Hematopoietic multipotent progenitor cell treated with erythropoietin and hydrocortisone succinate and interleukin-3 and kit ligand, for 6 days (in vitro differentiated cells): ENCODE measurements at regions not wholly inside any gene's neighbourhood (a gene's known extent, or its start where the extent isn't known, plus 50 kb on each side); places are given as distances from the start of the nearest gene placed in this dataset.

Experiments used
- DNase-seq: peaks from one replicate; pipeline ENCODE4 v3.0.0-alpha.2; 2015

GRCh38 chr4:38343608-38344007 lies 320.4 kb upstream of the KLF3 start:
- DNase-seq = no peak

DNA sequence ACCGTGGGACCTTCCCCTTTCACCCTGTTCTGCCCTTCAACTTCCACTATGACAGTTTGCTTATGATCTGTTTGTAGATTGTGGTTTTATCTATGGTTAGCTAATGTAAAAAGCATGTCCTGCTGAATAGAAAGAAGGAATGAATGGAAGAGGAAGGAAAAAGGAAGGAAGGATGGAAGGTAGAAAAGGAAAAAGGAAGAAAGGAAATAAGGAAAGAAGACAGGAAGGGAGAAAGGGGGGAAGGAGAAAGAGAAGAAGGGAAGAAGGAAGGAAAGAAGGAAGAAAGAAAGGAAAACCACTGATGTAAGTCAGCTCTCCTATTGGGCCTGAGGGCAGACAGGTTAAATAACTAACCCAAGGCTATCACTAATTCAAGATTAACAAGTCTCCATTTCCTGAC lies 319.1 kb upstream of the KLF3 start:
- DNase-seq = no peak

DNA sequence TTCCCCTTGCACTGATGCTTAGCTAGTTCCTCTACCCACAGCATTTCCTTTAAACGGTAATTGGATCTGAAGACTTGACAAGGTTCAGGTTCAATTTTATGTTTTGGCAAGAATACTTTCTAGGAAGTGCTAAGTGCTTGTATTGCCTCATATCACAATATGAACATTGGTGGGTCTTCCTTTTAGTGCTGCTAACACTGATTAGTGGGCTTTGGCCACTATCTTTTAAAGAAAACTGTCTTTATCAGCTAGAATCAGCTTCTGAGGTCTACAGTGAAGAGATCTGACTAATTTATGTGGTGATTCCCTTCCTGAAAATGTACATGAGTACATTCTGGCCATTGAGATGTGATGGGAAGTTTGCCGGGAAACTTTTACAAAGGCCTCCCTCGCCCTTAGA lies 316.7 kb upstream of the KLF3 start:
- no peak for DNase-seq

- DNase-seq = no peak
These were observed 309.6 kb upstream of the KLF3 start for GRCh38 chr4:38354421-38354820.

DNA sequence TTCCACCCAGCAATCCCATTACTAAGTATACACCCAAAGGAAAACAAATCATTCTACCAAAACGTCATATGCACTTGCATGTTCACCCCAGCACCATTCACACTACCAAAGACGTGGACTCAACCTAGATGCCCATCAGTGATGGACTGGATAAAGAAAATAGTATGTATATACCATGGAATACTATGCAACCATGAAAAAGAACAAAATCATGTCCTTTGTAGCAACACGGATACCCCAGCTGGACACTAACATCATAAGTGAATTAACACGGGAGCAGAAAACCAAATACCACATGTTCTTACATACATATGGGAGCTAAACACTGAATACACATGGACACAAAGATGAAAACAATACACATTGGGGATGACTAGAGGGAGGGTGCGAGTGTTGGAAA lies 309.1 kb upstream of the KLF3 start:
- no peak for DNase-seq

DNA sequence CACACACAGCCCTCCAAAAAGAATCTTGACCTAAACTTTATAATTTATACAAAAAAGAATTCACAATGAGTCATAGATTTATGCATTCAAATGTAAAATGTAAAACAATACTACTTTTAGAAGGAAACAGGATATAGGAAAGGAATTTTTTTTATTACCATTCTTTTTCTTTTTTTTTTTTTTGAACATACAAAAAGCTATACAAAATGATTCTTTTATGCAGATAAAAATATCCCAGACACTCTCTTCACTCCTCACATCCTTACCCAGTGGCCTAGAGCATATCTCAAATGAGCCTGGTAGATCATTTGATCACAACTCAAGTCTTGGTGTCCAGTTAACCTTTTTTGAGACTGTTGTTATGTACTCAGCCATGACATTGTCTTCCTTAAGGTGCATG lies 307.3 kb upstream of the KLF3 start:
- no peak for DNase-seq

GRCh38 chr4:38357546-38357945 lies 306.5 kb upstream of the KLF3 start:
- no peak for DNase-seq

GRCh38 chr4:38359113-38359512 lies 304.9 kb upstream of the KLF3 start:
- DNase-seq = no peak

- DNase-seq = no peak
These were observed 303.8 kb upstream of the KLF3 start for GRCh38 chr4:38360201-38360600.

DNA sequence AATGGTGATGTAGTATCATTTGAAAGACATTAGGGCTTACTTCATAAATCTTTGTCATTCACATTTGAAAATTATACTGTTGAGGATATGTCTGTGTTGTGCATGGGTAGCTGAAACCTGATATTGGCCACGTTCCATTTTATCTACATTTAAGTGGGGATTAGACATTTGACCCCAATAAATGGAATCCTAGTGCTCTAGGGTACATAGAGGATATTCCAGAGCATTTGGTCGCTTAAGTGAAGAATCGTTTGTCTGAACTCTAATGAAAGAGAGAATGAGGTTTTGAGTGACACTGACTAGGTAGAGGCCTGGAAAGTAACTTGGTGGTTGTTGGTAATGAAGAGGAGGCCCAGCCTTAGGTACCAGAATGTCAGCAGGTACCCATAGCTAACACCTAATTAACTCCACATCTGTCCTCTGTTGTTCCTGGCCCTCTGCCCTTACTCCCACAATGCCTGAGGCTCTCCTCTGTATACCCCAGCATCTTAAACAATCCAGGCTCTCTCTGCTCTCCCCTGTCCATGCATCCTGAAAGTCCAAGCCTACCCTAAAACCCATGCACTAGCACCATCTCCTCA lies 299.5 kb upstream of the KLF3 start:
- no peak for DNase-seq

GRCh38 chr4:38365261-38365660 lies 298.7 kb upstream of the KLF3 start:
- no peak for DNase-seq

DNA sequence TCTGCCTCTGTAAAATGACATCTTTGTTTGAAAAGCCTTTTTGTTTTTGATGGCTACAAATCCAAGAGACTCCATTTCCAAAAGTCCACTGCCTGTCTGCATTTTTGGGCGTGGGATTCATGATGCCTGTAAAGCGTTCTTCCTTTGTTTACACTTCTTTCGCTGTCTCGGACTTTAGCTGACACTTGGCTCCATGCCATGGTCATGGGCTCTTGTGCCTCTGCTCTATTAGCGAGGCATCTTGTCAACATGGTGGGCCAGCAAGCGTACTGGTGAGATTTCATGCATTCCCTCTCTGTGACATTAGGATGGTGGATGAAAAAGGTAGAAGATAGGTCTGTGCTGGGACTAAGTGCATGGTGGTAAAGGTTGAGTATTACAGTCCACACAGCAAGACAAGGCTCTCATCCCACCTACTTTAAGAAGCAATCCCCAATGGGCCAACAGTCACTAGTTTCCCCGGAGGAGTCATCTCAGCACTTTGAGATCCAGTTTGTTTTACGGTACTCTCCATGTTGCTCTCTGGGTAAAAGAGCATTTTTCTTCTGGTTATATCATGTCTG lies 298.2 kb upstream of the KLF3 start:
- no peak for DNase-seq

DNA sequence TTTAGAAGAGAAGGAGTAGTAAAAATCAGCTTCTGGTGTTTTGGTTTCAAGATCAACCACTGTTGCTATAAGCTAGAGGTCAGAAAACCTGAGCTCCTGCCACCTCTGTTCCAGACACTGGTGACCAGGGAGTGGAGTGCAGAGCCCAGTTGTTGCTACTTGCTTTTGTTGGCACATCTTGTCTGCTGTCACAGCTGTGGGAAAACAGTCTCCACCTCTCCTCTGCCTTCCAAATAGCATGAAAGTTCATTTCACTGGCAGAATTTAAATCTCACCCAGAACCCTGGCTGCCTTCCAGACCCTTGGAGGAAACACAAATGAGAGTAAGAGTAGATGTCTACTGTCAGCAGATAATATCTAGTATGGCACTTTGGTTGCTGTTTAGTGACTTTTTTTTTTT lies 297.5 kb upstream of the KLF3 start:
- DNase-seq = peak; percentile 38

DNA sequence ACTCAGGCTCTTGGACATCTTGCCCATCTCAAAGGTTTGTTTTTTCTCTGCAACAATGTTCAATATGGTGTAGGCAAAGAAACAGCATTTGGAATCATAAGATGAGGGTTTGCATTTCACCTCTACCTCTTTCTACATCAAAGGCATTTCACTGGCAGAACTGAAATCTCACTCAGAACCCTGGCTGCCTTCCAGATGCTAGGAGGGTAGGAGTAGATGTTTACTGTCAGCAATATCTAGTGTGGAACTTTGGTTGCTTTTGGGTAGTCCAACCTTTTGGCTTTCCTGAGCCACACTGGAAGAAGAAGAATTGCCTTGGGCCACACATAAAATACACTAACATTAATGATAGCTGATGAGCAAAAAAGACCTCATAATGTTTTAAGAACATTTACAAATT lies 297.0 kb upstream of the KLF3 start:
- DNase-seq = no peak

DNA sequence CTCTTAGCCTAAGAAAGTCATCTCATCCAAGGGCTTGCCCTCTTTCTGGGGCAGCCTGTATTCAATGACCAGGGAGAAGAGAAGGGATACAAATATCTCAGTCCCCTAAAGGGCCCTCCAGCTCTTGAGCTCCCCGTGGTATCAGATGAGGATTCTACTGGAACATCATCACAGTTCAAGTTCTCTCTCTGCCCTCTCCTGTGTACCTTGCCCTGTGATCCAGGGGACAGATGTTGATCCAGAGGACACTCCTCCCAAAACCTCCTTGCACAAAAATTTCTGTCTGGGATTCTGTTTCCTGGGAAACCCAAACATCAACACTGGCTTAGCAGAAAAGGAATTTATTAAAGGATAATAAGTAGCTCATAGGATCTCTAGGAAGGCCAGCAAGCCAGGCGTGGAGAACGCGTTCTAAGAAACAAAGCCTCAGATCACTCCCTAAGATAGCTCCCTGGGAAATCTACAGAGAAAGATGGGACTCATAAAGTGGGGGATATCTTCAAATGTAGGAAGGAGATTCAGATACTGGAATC lies 296.3 kb upstream of the KLF3 start:
- no peak for DNase-seq

DNA sequence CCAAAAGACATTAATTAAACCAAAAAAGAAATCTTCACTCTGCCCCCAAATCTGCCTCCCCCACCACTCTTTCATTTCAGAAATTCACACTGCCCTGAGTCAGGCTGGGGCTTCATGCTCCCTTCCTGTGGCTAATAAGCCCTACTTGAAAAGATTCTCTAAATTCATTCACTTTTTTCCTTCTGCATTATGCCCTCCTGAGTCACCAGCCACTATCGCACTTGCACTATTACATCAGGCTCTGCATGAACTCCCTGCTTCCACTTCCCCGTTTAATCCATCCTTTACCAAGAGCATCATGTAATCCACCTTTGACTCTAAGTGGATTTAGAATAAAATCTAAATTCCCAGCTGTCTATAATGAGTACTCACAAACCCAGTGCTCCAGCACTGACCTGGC lies 295.4 kb upstream of the KLF3 start:
- DNase-seq = no peak

DNA sequence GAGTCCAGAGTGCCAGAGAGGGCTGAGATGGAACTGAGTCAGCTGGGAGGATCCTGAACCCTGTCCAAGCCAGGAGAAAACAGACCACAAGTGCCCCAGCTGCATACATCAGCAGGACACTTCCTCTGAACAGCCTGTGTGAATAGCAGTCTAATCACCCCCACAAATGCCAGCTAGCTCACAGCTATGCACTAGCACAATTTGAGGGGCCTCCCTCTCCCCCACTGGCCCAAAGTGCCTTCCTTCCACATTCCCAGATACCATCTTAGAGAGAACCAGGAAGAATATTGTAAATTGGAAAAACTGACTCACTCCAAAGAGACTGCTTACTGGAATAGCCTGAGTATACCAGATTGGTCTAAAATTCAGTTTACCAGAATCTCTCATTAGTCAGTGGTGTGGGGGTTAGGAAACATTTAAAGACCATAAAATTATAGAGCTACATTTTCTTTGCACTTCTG lies 292.6 kb upstream of the KLF3 start:
- no peak for DNase-seq

- no peak for DNase-seq
These were observed 290.6 kb upstream of the KLF3 start for GRCh38 chr4:38373375-38373774.

DNA sequence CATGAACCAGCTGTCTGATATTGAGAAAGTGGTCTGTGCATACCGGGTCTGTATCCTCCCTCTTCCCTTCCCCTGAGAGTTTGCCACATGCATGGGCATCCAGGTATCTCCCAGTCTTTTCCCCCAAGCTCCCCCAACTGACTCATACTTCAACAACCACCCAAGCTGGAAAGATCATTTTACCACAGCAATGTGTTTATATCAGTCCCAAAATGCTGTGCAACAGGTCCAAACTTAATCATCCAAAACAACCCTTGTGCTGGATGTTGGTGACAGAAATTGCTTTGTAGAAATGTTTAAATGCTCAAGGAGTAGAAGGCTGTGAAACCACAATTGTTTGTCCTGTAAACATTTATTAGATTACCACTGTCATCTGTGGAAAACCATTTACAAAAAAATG lies 286.8 kb upstream of the KLF3 start:
- no peak for DNase-seq

GRCh38 chr4:38378478-38378877 lies 285.5 kb upstream of the KLF3 start:
- no peak for DNase-seq

DNA sequence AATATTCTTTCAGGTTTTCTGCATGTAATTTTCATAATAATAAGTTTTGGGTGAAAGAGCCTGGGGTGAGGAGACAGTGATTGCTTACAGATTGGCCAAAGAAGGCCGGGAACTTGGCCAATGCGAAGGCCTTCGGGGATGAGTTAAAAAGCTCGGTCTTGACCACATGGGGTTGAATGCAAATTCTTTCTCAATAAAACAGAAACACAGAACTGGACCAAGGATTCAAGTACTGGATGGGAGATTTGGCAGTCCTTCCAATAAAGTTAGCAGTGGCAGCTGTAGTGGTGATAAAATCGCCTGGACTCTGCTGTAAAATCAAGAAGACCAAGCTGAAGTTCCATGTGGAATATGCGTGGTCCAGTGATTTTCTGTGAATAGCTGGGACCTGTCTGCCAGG lies 282.2 kb upstream of the KLF3 start:
- no peak for DNase-seq

GRCh38 chr4:38382520-38382919 lies 281.5 kb upstream of the KLF3 start:
- peak; percentile 90 for DNase-seq

GRCh38 chr4:38383646-38384121 lies 280.3 kb upstream of the KLF3 start:
- DNase-seq = no peak

- DNase-seq = peak; percentile 87
These were observed 278.6 kb upstream of the KLF3 start for GRCh38 chr4:38385093-38386004.
